GM12878 (cell line): ENCODE measurements at regions not wholly inside any gene's neighbourhood (a gene's known extent, or its start where the extent isn't known, plus 50 kb on each side); places are given as distances from the start of the nearest gene placed in this dataset.

Experiments
- ATAC-seq: fragments of 200-7000 bp; cut with Tn5 transposase; 3 replicates; pipeline ENCODE4 v1.9.1; 2020; ENCODE audit warnings: mild to moderate bottlenecking, moderate library complexity
- BruUV-seq: library from RNA; stranded (reverse); fragments of 400-500 nt; replicated peaks from 2 replicates; lab custom pipeline; 2021; lab: Mats Ljungman, UMichigan
- CTCF ChIA-PET: fragments of 300-600 bp; sonication (Branson Sonifier 250); formaldehyde crosslinking; extraction: SDS; loops from one replicate; lab custom pipeline; 2021; ENCODE audit warnings: inconsistent platforms; lab: Yijun Ruan, JAX
- POLR2A ChIA-PET: fragments of 350-600 bp; formaldehyde crosslinking; extraction: SDS; loops from one replicate; lab custom pipeline; 2021; ENCODE audit warnings: inconsistent platforms; lab: Charles Lee
- RAD21 ChIA-PET: fragments of 300-600 bp; sonication (Branson Sonifier 250); formaldehyde crosslinking; loops from one replicate; lab custom pipeline; 2023; ENCODE audit warnings: antibody characterized with exemption; ENCODE audit not compliant: unreplicated experiment; lab: Charles Lee
- SMC1A ChIA-PET: fragments of 300-600 bp; sonication (Branson Sonifier 250); formaldehyde crosslinking; loops from one replicate; lab custom pipeline; 2023; ENCODE audit not compliant: unreplicated experiment, uncharacterized antibody; lab: Charles Lee
- DNase-seq: peaks from one replicate; pipeline ENCODE4 v3.0.0-alpha.2; 2011; ENCODE audit warnings: low read depth, low spot score
- FAIRE-seq: peaks from 3 replicates; lab custom pipeline; 2011; peaks lifted over from hg19 to GRCh38; lab: Jason Lieb, UNC
- H2AFZ ChIP-seq: 2 replicates; pipeline ENCODE4 v1.6.0; 2011; ENCODE audit warnings: low read depth, low read length, control low read depth; ENCODE audit not compliant: control insufficient read depth
- H3K27ac ChIP-seq: 2 replicates; pipeline ENCODE4 v1.5.1; 2011; ENCODE audit warnings: control low read depth; ENCODE audit not compliant: control insufficient read depth, insufficient read depth
- H3K27me3 ChIP-seq, 2 experiments: replicated peaks in 1 of 2; 2 replicates each; pipeline versions ENCODE4 v1.6.0 to v1.6.1; 2011; ENCODE audit warnings: low read length in 1 of 2; ENCODE audit not compliant: control insufficient read depth in 2 of 2, insufficient read depth in 2 of 2
- H3K36me3 ChIP-seq, 2 experiments: 2 replicates each; pipeline ENCODE4 v1.5.1; 2011; ENCODE audit warnings: low read length in 1 of 2; ENCODE audit not compliant: control insufficient read depth in 2 of 2, insufficient read depth in 2 of 2
- H3K4me1 ChIP-seq: 2 replicates; pipeline ENCODE4 v1.6.1; 2011; ENCODE audit warnings: mild to moderate bottlenecking, low read length, moderate library complexity, mixed read lengths; ENCODE audit not compliant: control insufficient read depth, insufficient read depth
- H3K4me2 ChIP-seq: 2 replicates; pipeline ENCODE4 v1.6.0; 2011; ENCODE audit warnings: control low read depth; ENCODE audit not compliant: control insufficient read depth, insufficient read depth
- H3K4me3 ChIP-seq: fragments of 200-600 bp; sonication (generic); 2 replicates; pipeline ENCODE4 v1.5.1; 2016
- H3K79me2 ChIP-seq: 2 replicates; pipeline ENCODE4 v1.6.0; 2011; ENCODE audit warnings: low read length; ENCODE audit not compliant: control insufficient read depth, insufficient read depth
- H3K9ac ChIP-seq: 2 replicates; pipeline ENCODE4 v1.8.0; 2011; ENCODE audit warnings: low read length, control low read depth, mixed read lengths; ENCODE audit not compliant: control insufficient read depth, insufficient read depth
- H3K9me3 ChIP-seq: replicated peaks from 3 replicates; pipeline ENCODE4 v1.5.1; 2011; ENCODE audit warnings: mild to moderate bottlenecking, low read length; ENCODE audit not compliant: control insufficient read depth, insufficient read depth
- H4K20me1 ChIP-seq: 2 replicates; pipeline ENCODE4 v1.6.0; 2011; ENCODE audit not compliant: control insufficient read depth, insufficient read depth
- CBFB ChIP-seq: IDR thresholded peaks from 2 replicates; pipeline ENCODE4 v1.6.1; 2016; ENCODE audit warnings: antibody characterized with exemption, low read depth
- JUNB ChIP-seq: IDR thresholded peaks from 2 replicates; pipeline ENCODE4 v1.6.1; 2016; ENCODE audit warnings: antibody characterized with exemption, mild to moderate bottlenecking
- MYB ChIP-seq: fragments of 150-350 bp; IDR thresholded peaks from 2 replicates; pipeline ENCODE4 v1.6.1; 2014; ENCODE audit warnings: mild to moderate bottlenecking, low read depth, low read length, borderline replicate concordance
- NFIC ChIP-seq: IDR thresholded peaks from 2 replicates; pipeline ENCODE4 v1.6.1; 2012; ENCODE audit warnings: low read depth, mild to moderate bottlenecking, inconsistent platforms, low read length, moderate library complexity
- SIN3A ChIP-seq: IDR thresholded peaks from 2 replicates; pipeline ENCODE4 v1.6.1; 2012; ENCODE audit warnings: low read depth, low read length, improper control_type of control experiment
- ZNF207 ChIP-seq: fragments of 450-650 bp; IDR thresholded peaks from 2 replicates; pipeline ENCODE4 v1.6.1; 2014; ENCODE audit warnings: antibody characterized with exemption, mild to moderate bottlenecking, borderline replicate concordance
- WGBS: methylation state at CpG from one replicate; pipeline ENCODE4 v1.1.6; 2016; ENCODE audit warnings: low lambda C conversion rate; ENCODE audit not compliant: insufficient replicate concordance, insufficient coverage; ENCODE audit errors: missing lambda C conversion rate; 5-methylcytosine and 5-hydroxymethylcytosine counted together
- in situ Hi-C: fragments of 300-500 bp; cut with MboI; formaldehyde crosslinking; loops from 9 replicates; pipeline ENCODE4 v1.14.3; 2018; ENCODE audit warnings: mixed read lengths
- intact Hi-C: fragments of 100-400 bp; cut with micrococcal nuclease; formaldehyde crosslinking; loops from one replicate; pipeline ENCODE4 v1.14.2; 2022; ENCODE audit not compliant: unreplicated experiment
- TF ChIP-seq, protein P1 (sequence below): IDR thresholded peaks from 2 replicates; pipeline ENCODE4 v1.6.1; 2012; ENCODE audit warnings: low read depth, low read length, improper control_type of control experiment
- TF ChIP-seq, protein P2 (sequence below): IDR thresholded peaks from 2 replicates; pipeline ENCODE4 v1.6.1; 2011; ENCODE audit warnings: low read depth, low read length, improper control_type of control experiment, borderline replicate concordance

DNA sequence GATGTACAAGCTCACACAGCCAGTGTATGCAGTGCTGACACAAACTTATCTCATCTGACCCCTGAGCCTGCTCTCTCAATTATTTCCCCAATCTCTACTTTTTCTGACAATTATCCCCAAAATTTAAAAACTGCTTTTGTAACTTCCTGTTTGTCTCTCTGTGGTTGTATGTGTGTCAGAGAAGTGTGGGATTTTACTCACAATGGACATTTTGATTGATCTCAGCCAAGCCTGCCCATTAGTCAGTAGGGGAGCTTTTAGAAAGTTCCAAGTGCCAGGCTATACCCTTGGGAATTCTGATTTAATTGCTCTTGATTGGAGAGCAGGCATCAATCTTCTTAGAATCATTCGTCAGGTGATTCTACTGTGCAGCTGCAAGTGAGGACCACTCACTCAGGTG, 64.9 kb upstream of the LMNTD1 start:
- H2AFZ ChIP-seq: no peak overlapping the region
- intact Hi-C loops: no loop called here
- FAIRE-seq: no peak
- 25% methylated on average over 1 of the region's 1 CpG for WGBS
- in situ Hi-C loops: no loop called here
- ChIA-PET POLR2A (no interaction called here), SMC1A (no interaction called here), CTCF (no interaction called here), RAD21 (no interaction called here)
- H3K79me2 ChIP-seq: no peaks in the 10 kb centered on the region
- H3K9ac ChIP-seq: no peak overlapping the region
- no TSS peak for BruUV-seq
- H3K4me1 ChIP-seq: no peaks in the 10 kb centered on the region
- ATAC-seq: no peak
- H3K27ac ChIP-seq: no peak overlapping the region
- DNase-seq: no peak
- no peak overlapping the region for H3K4me3 ChIP-seq
- H4K20me1 ChIP-seq: no peaks in the 10 kb centered on the region
- H3K4me2 ChIP-seq: no peak overlapping the region
- no peaks in the 10 kb centered on the region for H3K27me3 ChIP-seq
- H3K36me3 ChIP-seq: no peaks in the 10 kb centered on the region
- H3K9me3 ChIP-seq: no peaks in the 10 kb centered on the region
- no peak for TF ChIP-seq JUNB
- TF ChIP-seq, protein P1, sequence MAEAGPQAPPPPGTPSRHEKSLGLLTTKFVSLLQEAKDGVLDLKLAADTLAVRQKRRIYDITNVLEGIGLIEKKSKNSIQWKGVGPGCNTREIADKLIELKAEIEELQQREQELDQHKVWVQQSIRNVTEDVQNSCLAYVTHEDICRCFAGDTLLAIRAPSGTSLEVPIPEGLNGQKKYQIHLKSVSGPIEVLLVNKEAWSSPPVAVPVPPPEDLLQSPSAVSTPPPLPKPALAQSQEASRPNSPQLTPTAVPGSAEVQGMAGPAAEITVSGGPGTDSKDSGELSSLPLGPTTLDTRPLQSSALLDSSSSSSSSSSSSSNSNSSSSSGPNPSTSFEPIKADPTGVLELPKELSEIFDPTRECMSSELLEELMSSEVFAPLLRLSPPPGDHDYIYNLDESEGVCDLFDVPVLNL: no peak
- no peak for TF ChIP-seq CBFB
- no peak for TF ChIP-seq ZNF207

DNA sequence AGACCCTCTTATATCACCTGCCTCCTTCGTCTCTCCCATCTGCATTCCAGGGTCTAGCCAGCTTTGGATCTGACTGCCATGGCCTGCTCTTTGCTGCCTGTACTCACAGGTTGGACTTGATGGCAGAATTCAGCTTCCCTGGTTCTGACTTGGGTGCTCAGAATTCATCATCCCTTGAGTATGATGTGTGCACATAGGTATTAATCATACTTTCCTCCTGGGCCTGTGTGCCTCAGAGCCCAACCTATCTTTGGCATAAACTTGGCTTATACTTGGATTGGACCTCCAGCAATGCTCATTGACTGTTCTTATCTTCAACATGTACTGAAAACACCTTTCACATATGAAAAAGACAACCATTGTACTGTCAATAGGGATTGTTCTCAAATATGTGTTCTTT, 70.7 kb upstream of the LMNTD1 start:
- ChIA-PET CTCF (no interaction called here), POLR2A (no interaction called here), SMC1A (no interaction called here), RAD21 (no interaction called here)
- Histone ChIP-seq H3K4me2 (no peak overlapping the region), H3K27me3 (no peaks in the 10 kb centered on the region), H3K9ac (no peak overlapping the region), H3K79me2 (no peaks in the 10 kb centered on the region), H3K4me3 (no peak overlapping the region), H3K4me1 (no peaks in the 10 kb centered on the region), H3K27ac (no peak overlapping the region), H2AFZ (no peak overlapping the region), H3K36me3 (no peaks in the 10 kb centered on the region), H3K9me3 (no peaks in the 10 kb centered on the region), H4K20me1 (no peaks in the 10 kb centered on the region)
- DNase-seq (no peak), ATAC-seq (no peak), FAIRE-seq (no peak)
- intact Hi-C loops (no loop called here), in situ Hi-C loops (no loop called here)
- TF ChIP-seq NFIC (no peak), MYB (no peak), SIN3A (no peak)
- TF ChIP-seq, protein P2, sequence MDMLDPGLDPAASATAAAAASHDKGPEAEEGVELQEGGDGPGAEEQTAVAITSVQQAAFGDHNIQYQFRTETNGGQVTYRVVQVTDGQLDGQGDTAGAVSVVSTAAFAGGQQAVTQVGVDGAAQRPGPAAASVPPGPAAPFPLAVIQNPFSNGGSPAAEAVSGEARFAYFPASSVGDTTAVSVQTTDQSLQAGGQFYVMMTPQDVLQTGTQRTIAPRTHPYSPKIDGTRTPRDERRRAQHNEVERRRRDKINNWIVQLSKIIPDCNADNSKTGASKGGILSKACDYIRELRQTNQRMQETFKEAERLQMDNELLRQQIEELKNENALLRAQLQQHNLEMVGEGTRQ: no peak
- no TSS peak for BruUV-seq
- WGBS: 50% methylated on average over 1 of the region's 1 CpG
